Left lobe of liver (tissue), 2 donors: ENCODE measurements at regions not wholly inside any gene's neighbourhood (a gene's known extent, or its start where the extent isn't known, plus 50 kb on each side); places are given as distances from the start of the nearest gene placed in this dataset.
"Not testable (repeated sequence)": the region's sequence is repeated elsewhere in the genome, so short reads cannot be mapped to it uniquely, and the experiment has no call there.

Source experiments
- ATAC-seq: fragments of 200-7000 bp; cut with Tn5 transposase; one replicate; pipeline ENCODE4 v1.9.1; 2020; ENCODE audit warnings: mild to moderate bottlenecking, moderate library complexity
- DNase-seq: peaks from one replicate; pipeline ENCODE4 v3.0.0-alpha.2; 2020; ENCODE audit warnings: low spot score
- donor health status: DM: no; HTN: no; CAD: no; lungs with moderate emphysema.
- donor health status: DM: no; HTN: yes; CAD: no.

- DNase-seq (no peak), ATAC-seq (no peak)
Observed at GRCh38 chr2:209141818-209142217, 282.0 kb upstream of the MAP2 start.

GRCh38 chr2:209145220-209145691 is 278.6 kb upstream of the MAP2 start:
- DNase-seq, ATAC-seq: not testable (repeated sequence)

GRCh38 chr2:209145941-209146681 is 277.7 kb upstream of the MAP2 start:
- no peak for DNase-seq
- ATAC-seq = peak; percentile 31

GRCh38 chr2:209146682-209147320 is 277.0 kb upstream of the MAP2 start:
- ATAC-seq (no peak), DNase-seq (no peak)

GRCh38 chr2:209147981-209148380 is 275.9 kb upstream of the MAP2 start:
- no peak for DNase-seq
- no peak for ATAC-seq

GRCh38 chr2:209160800-209161588 is 262.9 kb upstream of the MAP2 start:
- no peak for DNase-seq
- no peak for ATAC-seq

- DNase-seq (no peak), ATAC-seq (no peak)
Observed at GRCh38 chr2:209162129-209162528, 261.7 kb upstream of the MAP2 start.

- ATAC-seq = no peak
- no peak for DNase-seq
Observed at GRCh38 chr2:209181984-209182383, 241.9 kb upstream of the MAP2 start.

- ATAC-seq = not testable (repeated sequence)
Observed at GRCh38 chr2:209186886-209187285, 237.0 kb upstream of the MAP2 start.

GRCh38 chr2:209189893-209190292 is 234.0 kb upstream of the MAP2 start:
- DNase-seq = no peak
- no peak for ATAC-seq

More at GRCh38 chr2:209186886-209187285, 237.0 kb upstream of the MAP2 start:
- DNase-seq = not testable (repeated sequence)

- no peak for DNase-seq
- no peak for ATAC-seq
Observed at GRCh38 chr2:209191139-209191538, 232.7 kb upstream of the MAP2 start.

- DNase-seq = no peak
- ATAC-seq = no peak
Observed at GRCh38 chr2:209194717-209195116, 229.1 kb upstream of the MAP2 start.

GRCh38 chr2:209208211-209208610 is 215.6 kb upstream of the MAP2 start:
- ATAC-seq (peak; percentile 72), DNase-seq (no peak)

GRCh38 chr2:209209943-209210342 is 213.9 kb upstream of the MAP2 start:
- ATAC-seq = no peak
- no peak for DNase-seq

GRCh38 chr2:209230560-209230959 is 193.3 kb upstream of the MAP2 start:
- DNase-seq (no peak), ATAC-seq (no peak)

GRCh38 chr2:209236377-209236776 is 187.5 kb upstream of the MAP2 start:
- DNase-seq = no peak
- no peak for ATAC-seq

- no peak for ATAC-seq
- DNase-seq = no peak
Observed at GRCh38 chr2:209238765-209239584, 184.9 kb upstream of the MAP2 start.

- DNase-seq (no peak), ATAC-seq (no peak)
Observed at GRCh38 chr2:209239585-209239938, 184.3 kb upstream of the MAP2 start.

- ATAC-seq (no peak), DNase-seq (no peak)
Observed at GRCh38 chr2:209240204-209240603, 183.6 kb upstream of the MAP2 start.

GRCh38 chr2:209253544-209253943 is 170.3 kb upstream of the MAP2 start:
- ATAC-seq = no peak

GRCh38 chr2:209259767-209260166 is 164.1 kb upstream of the MAP2 start:
- DNase-seq (no peak), ATAC-seq (no peak)

More at GRCh38 chr2:209253544-209253943, 170.3 kb upstream of the MAP2 start:
- DNase-seq = no peak
